ENCODE measurements at regions not wholly inside any gene's neighbourhood (a gene's known extent, or its start where the extent isn't known, plus 50 kb on each side); places are given as distances from the start of the nearest gene placed in this dataset.
"Not testable (repeated sequence)": the region's sequence is repeated elsewhere in the genome, so short reads cannot be mapped to it uniquely, and the experiment has no call there.

GRCh38 chr3:87674397-87675161, 384.2 kb downstream of the CGGBP1 start:
- Mint-ChIP-seq H3K27me3 (peaks cover 0 to 8% (median 3%) of the 10 kb centered on the region in 5 donors), H3K36me3 (no peaks in the 10 kb centered on the region), H3K4me3 (no peak overlapping the region), H3K9me3 (no peaks in the 10 kb centered on the region), H3K4me1 (peaks cover 0 to 6% (median 4%) of the 10 kb centered on the region in 4 donors), H3K27ac (no peak overlapping the region)
- DNase-seq (no peak), ATAC-seq (no peak)
- POLR2A ChIA-PET, result no interaction called here

DNA sequence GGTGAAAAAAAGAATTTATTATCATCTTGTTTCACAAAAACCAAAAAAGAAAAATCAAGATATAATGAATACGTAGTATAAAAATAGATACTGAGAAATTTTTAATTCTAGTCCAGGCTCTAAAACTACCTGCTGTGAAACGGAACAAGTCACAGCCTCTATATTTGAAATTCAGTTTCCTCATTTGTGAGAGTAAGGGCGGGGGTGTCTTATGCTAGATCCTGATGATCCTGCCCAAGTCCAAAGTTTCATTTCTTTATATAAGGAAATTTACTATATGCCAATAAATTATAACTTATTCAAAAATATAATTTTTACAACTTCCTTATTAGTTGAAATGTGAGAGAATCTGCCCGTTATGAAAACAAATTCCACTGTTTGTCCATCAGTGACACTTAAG, 385.7 kb downstream of the CGGBP1 start:
- Mint-ChIP-seq H3K4me3 (no peak overlapping the region), H3K36me3 (no peaks in the 10 kb centered on the region), H3K27me3 (peaks cover 0 to 8% (median 3%) of the 10 kb centered on the region in 5 donors), H3K4me1 (peaks cover 0 to 6% (median 4%) of the 10 kb centered on the region in 4 donors), H3K27ac (no peak overlapping the region), H3K9me3 (no peaks in the 10 kb centered on the region)
- POLR2A ChIA-PET, result no interaction called here
- ATAC-seq (no peak), DNase-seq (no peak)

GRCh38 chr3:87654184-87654583, 377.8 kb upstream of the POU1F1 start:
- Mint-ChIP-seq H3K27ac (no peak overlapping the region), H3K27me3 (peaks cover 0 to 16% (median 3%) of the 10 kb centered on the region in 5 donors), H3K9me3 (peaks cover 0 to 16% (median under 1%) of the 10 kb centered on the region in 9 donors), H3K4me3 (no peak overlapping the region), H3K4me1 (no peaks in the 10 kb centered on the region), H3K36me3 (no peaks in the 10 kb centered on the region)
- POLR2A ChIA-PET, result no interaction called here
- no peak for DNase-seq
- no peak for ATAC-seq

GRCh38 chr3:87653138-87653537, 376.8 kb upstream of the POU1F1 start:
- H3K27ac Mint-ChIP-seq, H3K4me3 Mint-ChIP-seq, ATAC-seq, H3K36me3 Mint-ChIP-seq, H3K4me1 Mint-ChIP-seq, DNase-seq, POLR2A ChIA-PET: not testable (repeated sequence)
- Mint-ChIP-seq H3K27me3 (peaks cover 0 to 16% (median 3%) of the 10 kb centered on the region in 5 donors), H3K9me3 (peaks cover 0 to 14% (median 0%) of the 10 kb centered on the region in 9 donors)

- H3K27me3 Mint-ChIP-seq, result no peaks in the 10 kb centered on the region
- ATAC-seq (no peak), DNase-seq (no peak)
- H3K36me3 Mint-ChIP-seq, result no peaks in the 10 kb centered on the region
- H3K9me3 Mint-ChIP-seq, result peaks cover 0 to 18% (median 3%) of the 10 kb centered on the region in 9 donors
- POLR2A ChIA-PET, result no interaction called here
- H3K4me1 Mint-ChIP-seq, result peaks cover 0 to 1% (median 0%) of the 10 kb centered on the region in 4 donors
- H3K27ac Mint-ChIP-seq, result no peak overlapping the region
- H3K4me3 Mint-ChIP-seq, result no peak overlapping the region
Measured at GRCh38 chr3:87634426-87634825, 358.0 kb upstream of the POU1F1 start.

DNA sequence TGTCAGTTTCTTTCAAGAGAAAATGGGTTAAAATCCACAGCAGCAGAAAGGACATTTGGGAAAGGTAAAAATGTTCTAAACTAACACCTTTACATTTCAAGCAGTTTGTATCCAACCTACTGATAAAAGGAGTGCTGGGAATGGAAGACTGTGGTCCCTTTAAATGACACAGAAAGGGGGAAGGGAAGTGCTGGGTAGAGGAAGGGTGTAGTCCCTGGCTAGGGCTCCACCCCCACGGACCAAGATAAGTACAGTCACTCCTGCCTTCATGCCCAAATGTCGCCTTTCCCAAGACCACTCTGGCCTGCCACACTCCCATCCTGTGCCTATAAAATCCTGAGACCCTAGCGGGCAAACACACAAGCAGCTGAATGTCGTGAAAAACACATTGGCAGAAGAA, 350.9 kb upstream of the POU1F1 start:
- Mint-ChIP-seq H3K36me3 (no peaks in the 10 kb centered on the region), H3K27me3 (peaks cover 0 to 2% (median 0%) of the 10 kb centered on the region in 5 donors), H3K9me3 (peaks cover 0 to 15% (median 3%) of the 10 kb centered on the region in 9 donors), H3K4me1 (peaks cover 0 to 1% (median 0%) of the 10 kb centered on the region in 4 donors), H3K27ac (no peak overlapping the region), H3K4me3 (no peak overlapping the region)
- POLR2A ChIA-PET, result no interaction called here
- ATAC-seq, result no peak
- DNase-seq, result no peak

GRCh38 chr3:87626546-87626945, 350.2 kb upstream of the POU1F1 start:
- H3K4me1 Mint-ChIP-seq, result no peaks in the 10 kb centered on the region
- H3K36me3 Mint-ChIP-seq, result no peaks in the 10 kb centered on the region
- ATAC-seq, result no peak
- H3K4me3 Mint-ChIP-seq, result no peak overlapping the region
- DNase-seq, result no peak
- peaks cover 0 to 15% (median 3%) of the 10 kb centered on the region in 9 donors for H3K9me3 Mint-ChIP-seq
- peaks cover 0 to 2% (median 0%) of the 10 kb centered on the region in 5 donors for H3K27me3 Mint-ChIP-seq
- POLR2A ChIA-PET, result no interaction called here
- no peak overlapping the region for H3K27ac Mint-ChIP-seq

DNA sequence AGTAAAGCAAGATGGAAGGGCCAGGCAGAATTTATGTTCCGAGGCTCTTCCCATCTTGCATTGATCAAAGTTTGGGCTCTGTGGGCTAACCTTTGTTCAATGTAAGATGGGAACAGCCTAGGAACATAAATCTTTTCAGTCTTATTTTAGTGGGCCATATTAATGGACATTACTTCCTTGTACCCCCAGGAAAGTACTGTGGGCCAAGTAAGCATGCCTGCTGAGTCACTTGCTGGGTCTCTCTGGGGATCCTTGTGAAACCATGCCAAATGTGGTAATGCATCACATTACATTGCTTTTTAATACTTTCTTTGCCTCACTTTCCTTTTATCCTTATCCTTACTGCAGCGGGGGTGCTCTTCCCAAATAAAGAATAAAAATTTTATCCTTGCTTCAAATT, 349.5 kb upstream of the POU1F1 start:
- POLR2A ChIA-PET, result no interaction called here
- H3K36me3 Mint-ChIP-seq, result no peaks in the 10 kb centered on the region
- no peak overlapping the region for H3K4me3 Mint-ChIP-seq
- H3K9me3 Mint-ChIP-seq, result peaks cover 0 to 15% (median 3%) of the 10 kb centered on the region in 9 donors
- no peaks in the 10 kb centered on the region for H3K4me1 Mint-ChIP-seq
- ATAC-seq (no peak), DNase-seq (no peak)
- H3K27me3 Mint-ChIP-seq, result peaks cover 0 to 2% (median 0%) of the 10 kb centered on the region in 5 donors
- no peak overlapping the region for H3K27ac Mint-ChIP-seq

DNA sequence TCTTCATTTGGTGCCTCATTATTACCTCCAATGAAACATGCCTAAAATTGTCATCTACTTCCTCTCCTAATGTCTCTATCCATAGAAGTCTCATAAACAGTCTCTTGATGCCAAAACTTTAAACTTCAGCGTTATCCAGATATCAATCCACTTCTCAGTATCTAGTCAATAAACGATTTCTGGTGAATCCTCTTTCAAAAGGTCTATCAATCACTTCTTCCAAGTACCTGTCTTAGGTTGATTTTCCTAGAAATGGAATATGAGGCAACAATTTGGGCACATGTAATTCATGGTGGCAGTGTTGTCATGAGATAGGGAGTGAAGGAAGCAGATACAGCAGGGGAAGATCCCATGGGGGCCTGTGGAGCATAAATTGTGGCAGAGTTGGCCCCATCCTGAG, 348.5 kb upstream of the POU1F1 start:
- DNase-seq (no peak), ATAC-seq (no peak)
- Mint-ChIP-seq H3K27ac (no peak overlapping the region), H3K27me3 (peaks cover 0 to 2% (median 0%) of the 10 kb centered on the region in 5 donors), H3K4me1 (no peaks in the 10 kb centered on the region), H3K9me3 (peaks cover 0 to 13% (median 3%) of the 10 kb centered on the region in 9 donors), H3K36me3 (no peaks in the 10 kb centered on the region), H3K4me3 (no peak overlapping the region)
- POLR2A ChIA-PET, result no interaction called here

- H3K4me1 Mint-ChIP-seq, result no peaks in the 10 kb centered on the region
- H3K9me3 Mint-ChIP-seq, result peaks cover 0 to 11% (median 2%) of the 10 kb centered on the region in 9 donors
- H3K27me3 Mint-ChIP-seq, result no peaks in the 10 kb centered on the region
- DNase-seq (no peak), ATAC-seq (no peak)
- H3K27ac Mint-ChIP-seq, result no peak overlapping the region
- POLR2A ChIA-PET, result no interaction called here
- H3K4me3 Mint-ChIP-seq, result no peak overlapping the region
- H3K36me3 Mint-ChIP-seq, result peaks cover 0 to under 1% (median 0%) of the 10 kb centered on the region in 3 donors
Measured at GRCh38 chr3:87621667-87622066, 345.3 kb upstream of the POU1F1 start.

GRCh38 chr3:87615506-87615905, 339.1 kb upstream of the POU1F1 start:
- H3K4me3 Mint-ChIP-seq, result no peak overlapping the region
- H3K27me3 Mint-ChIP-seq, result peaks cover 0 to 2% (median 0%) of the 10 kb centered on the region in 5 donors
- DNase-seq, result no peak
- H3K9me3 Mint-ChIP-seq, result peaks cover 9 to 58% (median 22%) of the 10 kb centered on the region in 9 donors
- no peak overlapping the region for H3K27ac Mint-ChIP-seq
- POLR2A ChIA-PET, result no interaction called here
- H3K36me3 Mint-ChIP-seq, result peaks cover 0 to 29% (median 0%) of the 10 kb centered on the region in 3 donors
- H3K4me1 Mint-ChIP-seq, result no peaks in the 10 kb centered on the region
- ATAC-seq, result no peak

DNA sequence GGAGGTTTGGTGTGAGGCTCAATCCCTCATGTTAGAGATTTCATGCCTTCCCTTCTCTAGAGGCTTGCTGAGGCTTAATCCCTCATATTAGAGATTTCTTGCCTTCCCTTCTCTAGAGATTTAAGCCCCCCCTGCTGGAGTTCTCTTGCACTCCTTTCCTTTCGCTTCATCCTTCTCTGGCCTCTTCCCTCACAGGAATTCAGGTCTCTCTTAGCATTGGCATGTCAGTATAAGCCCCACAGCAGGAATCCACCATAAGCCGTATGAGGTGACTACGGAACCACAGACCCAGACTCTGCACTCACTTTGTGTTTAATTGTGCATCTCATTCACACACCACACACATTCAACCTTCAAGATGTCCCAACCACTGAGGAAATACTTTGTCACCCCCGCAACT, 338.6 kb upstream of the POU1F1 start:
- no peaks in the 10 kb centered on the region for H3K4me1 Mint-ChIP-seq
- ATAC-seq, result no peak
- POLR2A ChIA-PET, result no interaction called here
- H3K27me3 Mint-ChIP-seq, result peaks cover 0 to 2% (median 0%) of the 10 kb centered on the region in 5 donors
- DNase-seq, result no peak
- no peak overlapping the region for H3K4me3 Mint-ChIP-seq
- peaks cover 0 to 29% (median 0%) of the 10 kb centered on the region in 3 donors for H3K36me3 Mint-ChIP-seq
- H3K27ac Mint-ChIP-seq, result no peak overlapping the region
- H3K9me3 Mint-ChIP-seq, result peaks cover 9 to 58% (median 22%) of the 10 kb centered on the region in 9 donors

DNA sequence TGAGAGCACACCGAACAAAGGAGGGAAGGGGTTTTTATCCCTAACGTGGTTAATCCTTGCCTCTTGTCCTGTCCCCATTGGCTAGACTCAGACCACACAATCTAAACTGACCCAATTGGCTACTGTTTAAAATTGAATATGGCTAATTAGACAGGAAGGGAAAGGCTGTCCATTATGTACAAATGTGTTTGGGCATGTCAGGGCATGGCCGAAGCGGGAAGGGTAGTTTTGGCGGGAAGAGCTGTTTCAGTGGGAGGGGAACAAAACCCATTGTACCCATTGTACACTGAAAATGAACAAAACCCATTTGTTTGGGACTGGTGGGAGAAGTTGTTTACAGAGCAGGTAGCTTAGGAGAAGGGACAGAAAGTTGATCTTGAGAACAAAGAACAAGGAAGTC, 330.9 kb upstream of the POU1F1 start:
- ATAC-seq, result no peak
- peaks cover 0 to 11% (median 0%) of the 10 kb centered on the region in 3 donors for H3K36me3 Mint-ChIP-seq
- DNase-seq, result no peak
- H3K4me3 Mint-ChIP-seq, result no peak overlapping the region
- H3K27me3 Mint-ChIP-seq, result no peaks in the 10 kb centered on the region
- peaks cover 0 to 35% (median 12%) of the 10 kb centered on the region in 9 donors for H3K9me3 Mint-ChIP-seq
- POLR2A ChIA-PET, result no interaction called here
- no peaks in the 10 kb centered on the region for H3K4me1 Mint-ChIP-seq
- H3K27ac Mint-ChIP-seq, result no peak overlapping the region

DNA sequence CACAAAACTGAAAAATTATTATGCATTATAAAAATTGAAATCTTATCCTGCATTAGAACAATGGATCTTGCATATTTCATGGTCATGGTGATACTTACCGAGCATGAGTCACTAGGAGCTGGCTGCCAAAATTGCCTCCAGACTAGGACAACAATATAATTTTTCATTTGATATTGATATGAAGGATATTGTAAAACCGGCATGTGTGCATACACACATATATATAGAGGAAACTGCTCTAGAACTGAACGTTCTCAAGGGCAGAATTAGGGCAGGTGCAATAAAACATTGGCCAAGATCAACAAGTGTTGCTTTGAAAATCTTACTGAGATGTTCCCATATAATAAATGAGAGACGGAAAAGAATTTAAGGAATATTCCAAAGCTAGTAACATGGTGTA, 319.4 kb upstream of the POU1F1 start:
- Mint-ChIP-seq H3K27me3 (peaks cover 0 to 6% (median 0%) of the 10 kb centered on the region in 5 donors), H3K4me3 (no peak overlapping the region)
- no peak for ATAC-seq

More for the DNA sequence above, 319.4 kb upstream of the POU1F1 start:
- no peak overlapping the region for H3K27ac Mint-ChIP-seq
- DNase-seq, result no peak
- H3K36me3 Mint-ChIP-seq, result peaks cover 0 to 8% (median 2%) of the 10 kb centered on the region in 3 donors
- H3K9me3 Mint-ChIP-seq, result peaks cover 0 to 43% (median 11%) of the 10 kb centered on the region in 9 donors
- no peaks in the 10 kb centered on the region for H3K4me1 Mint-ChIP-seq
- POLR2A ChIA-PET, result no interaction called here

Data from naive thymus-derived CD8-positive, alpha-beta T cell (primary cell).